HEK293 (cell line): ENCODE measurements at regions not wholly inside any gene's neighbourhood (a gene's known extent, or its start where the extent isn't known, plus 50 kb on each side); places are given as distances from the start of the nearest gene placed in this dataset.

ENCODE experiments used
- ZNF10 ChIP-seq: fragments of 450-650 bp; formaldehyde crosslinking; IDR thresholded peaks from 2 replicates; pipeline ENCODE4 v1.5.1; 2017; ENCODE audit warnings: missing biosample characterization, missing genetic modification characterization
- ZNF169 ChIP-seq: fragments of 450-650 bp; formaldehyde crosslinking; IDR thresholded peaks from 2 replicates; pipeline ENCODE4 v1.5.1; 2016; ENCODE audit warnings: missing biosample characterization, missing genetic modification characterization
- TF ChIP-seq, protein P1 (sequence below): fragments of 450-650 bp; formaldehyde crosslinking; IDR thresholded peaks from 2 replicates; pipeline ENCODE4 v1.5.1; 2016; ENCODE audit warnings: missing biosample characterization, missing genetic modification characterization
- TF ChIP-seq, protein P2 (sequence below): fragments of 450-650 bp; formaldehyde crosslinking; IDR thresholded peaks from 2 replicates; pipeline ENCODE4 v1.5.1; 2016; ENCODE audit warnings: missing biosample characterization, missing genetic modification characterization

DNA sequence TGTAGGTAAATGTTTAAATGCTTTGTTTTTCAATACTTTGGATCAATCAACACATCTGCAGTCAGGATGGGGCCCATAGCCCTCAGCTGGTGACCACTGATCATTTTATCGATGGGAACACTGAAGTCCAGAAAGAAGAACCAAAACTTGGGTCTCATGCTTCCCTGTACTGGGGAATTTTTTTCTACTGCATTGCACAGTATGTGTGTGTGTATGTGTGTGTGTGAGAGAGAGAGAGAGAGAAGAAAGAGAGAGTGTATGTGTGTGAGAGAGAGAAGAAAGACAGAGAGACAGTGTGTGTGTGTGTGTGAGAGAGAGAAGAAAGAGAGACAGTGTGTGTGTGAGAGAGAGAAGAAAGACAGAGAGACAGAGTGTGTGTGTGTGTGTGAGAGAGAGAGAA lies 202.9 kb upstream of the MSX2 start:
- TF ChIP-seq ZNF10 (tag by site-specific recombination) = no peak
- no peak for TF ChIP-seq ZNF169 (tag by site-specific recombination)
- TF ChIP-seq, protein P1, sequence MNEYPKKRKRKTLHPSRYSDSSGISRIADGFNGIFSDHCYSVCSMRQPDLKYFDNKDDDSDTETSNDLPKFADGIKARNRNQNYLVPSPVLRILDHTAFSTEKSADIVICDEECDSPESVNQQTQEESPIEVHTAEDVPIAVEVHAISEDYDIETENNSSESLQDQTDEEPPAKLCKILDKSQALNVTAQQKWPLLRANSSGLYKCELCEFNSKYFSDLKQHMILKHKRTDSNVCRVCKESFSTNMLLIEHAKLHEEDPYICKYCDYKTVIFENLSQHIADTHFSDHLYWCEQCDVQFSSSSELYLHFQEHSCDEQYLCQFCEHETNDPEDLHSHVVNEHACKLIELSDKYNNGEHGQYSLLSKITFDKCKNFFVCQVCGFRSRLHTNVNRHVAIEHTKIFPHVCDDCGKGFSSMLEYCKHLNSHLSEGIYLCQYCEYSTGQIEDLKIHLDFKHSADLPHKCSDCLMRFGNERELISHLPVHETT (tag by site-specific recombination) = no peak
- TF ChIP-seq, protein P2, sequence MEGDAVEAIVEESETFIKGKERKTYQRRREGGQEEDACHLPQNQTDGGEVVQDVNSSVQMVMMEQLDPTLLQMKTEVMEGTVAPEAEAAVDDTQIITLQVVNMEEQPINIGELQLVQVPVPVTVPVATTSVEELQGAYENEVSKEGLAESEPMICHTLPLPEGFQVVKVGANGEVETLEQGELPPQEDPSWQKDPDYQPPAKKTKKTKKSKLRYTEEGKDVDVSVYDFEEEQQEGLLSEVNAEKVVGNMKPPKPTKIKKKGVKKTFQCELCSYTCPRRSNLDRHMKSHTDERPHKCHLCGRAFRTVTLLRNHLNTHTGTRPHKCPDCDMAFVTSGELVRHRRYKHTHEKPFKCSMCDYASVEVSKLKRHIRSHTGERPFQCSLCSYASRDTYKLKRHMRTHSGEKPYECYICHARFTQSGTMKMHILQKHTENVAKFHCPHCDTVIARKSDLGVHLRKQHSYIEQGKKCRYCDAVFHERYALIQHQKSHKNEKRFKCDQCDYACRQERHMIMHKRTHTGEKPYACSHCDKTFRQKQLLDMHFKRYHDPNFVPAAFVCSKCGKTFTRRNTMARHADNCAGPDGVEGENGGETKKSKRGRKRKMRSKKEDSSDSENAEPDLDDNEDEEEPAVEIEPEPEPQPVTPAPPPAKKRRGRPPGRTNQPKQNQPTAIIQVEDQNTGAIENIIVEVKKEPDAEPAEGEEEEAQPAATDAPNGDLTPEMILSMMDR = no peak
